Suprapubic skin (tissue), 4 donors: ENCODE measurements at regions not wholly inside any gene's neighbourhood (a gene's known extent, or its start where the extent isn't known, plus 50 kb on each side); places are given as distances from the start of the nearest gene placed in this dataset.

Source experiments
- DNase-seq, 2 donors: peaks; one replicate each; pipeline ENCODE4 v3.0.0-alpha.2; 2019; ENCODE audit warnings: low spot score in 2 of 2
- H3K27ac ChIP-seq: fragments of 200-600 bp; sonication (generic); one replicate; pipeline ENCODE4 v1.5.1; 2019
- H3K27me3 ChIP-seq: fragments of 200-600 bp; sonication (generic); one replicate; pipeline ENCODE4 v1.5.1; 2019
- H3K36me3 ChIP-seq: fragments of 200-600 bp; sonication (generic); one replicate; pipeline ENCODE4 v1.5.1; 2019
- H3K4me1 ChIP-seq: fragments of 200-600 bp; sonication (generic); one replicate; pipeline ENCODE4 v1.5.1; 2019
- H3K4me3 ChIP-seq: fragments of 200-600 bp; sonication (generic); one replicate; pipeline ENCODE4 v1.5.1; 2019; ENCODE audit warnings: mild to moderate bottlenecking
- H3K9me3 ChIP-seq: fragments of 200-600 bp; sonication (generic); one replicate; pipeline ENCODE4 v1.5.1; 2019
- EP300 ChIP-seq: sonication (generic); formaldehyde crosslinking; IDR thresholded peaks from one replicate; pipeline ENCODE4 v1.6.1; 2017; ENCODE audit warnings: antibody characterized with exemption
- POLR2A ChIP-seq, 2 donors: fragments of 450-650 bp; IDR thresholded peaks; one replicate each; pipeline ENCODE4 v1.6.1; 2017; ENCODE audit warnings: antibody characterized with exemption in 2 of 2, mild to moderate bottlenecking in 2 of 2, moderate library complexity in 2 of 2
- POLR2AphosphoS5 ChIP-seq, 3 donors: sonication (generic); formaldehyde crosslinking; IDR thresholded peaks; one replicate each; pipeline ENCODE4 v1.6.1; 2017; ENCODE audit warnings: antibody characterized with exemption in 3 of 3
- WGBS: methylation state at CpG from one replicate; pipeline ENCODE4 v1.1.5; 2018; 5-methylcytosine and 5-hydroxymethylcytosine counted together
- TF ChIP-seq, protein P1 (sequence below), 2 donors: fragments of 200-600 bp in 1 of 2; fragments of 450-650 bp in 1 of 2; sonication (generic) in 1 of 2; IDR thresholded peaks; one replicate each; pipeline ENCODE4 v1.5.1; 2016 to 2019; ENCODE audit warnings: antibody characterized with exemption in 2 of 2, mild to moderate bottlenecking in 1 of 2, moderate library complexity in 1 of 2

DNA sequence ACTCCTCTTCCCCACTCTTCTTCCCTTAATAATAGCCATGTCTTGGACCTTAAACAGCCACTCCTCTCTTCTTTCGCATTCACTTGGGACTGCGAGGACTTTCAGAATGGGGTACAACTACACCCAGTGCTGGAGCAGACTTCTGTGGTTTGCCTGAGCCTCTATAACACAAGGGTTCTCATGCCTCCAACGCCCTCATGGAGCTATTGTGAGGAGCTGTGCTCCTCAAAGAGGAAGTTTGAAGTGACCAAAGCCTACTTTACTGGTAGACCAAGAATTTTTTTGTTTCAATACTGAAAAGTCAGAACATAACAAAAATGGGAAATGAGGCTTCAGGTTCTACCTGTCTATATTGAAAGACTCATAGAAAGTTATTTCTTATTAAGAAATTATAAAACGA, 316.4 kb downstream of the PIK3R1 start:
- 92% methylated on average over 4 of the region's 4 CpGs for WGBS
- Histone ChIP-seq H3K9me3 (no peaks in the 10 kb centered on the region), H3K4me1 (peaks cover 32% of the 10 kb centered on the region), H3K4me3 (no peak overlapping the region), H3K27ac (no peak overlapping the region), H3K36me3 (no peaks in the 10 kb centered on the region), H3K27me3 (no peaks in the 10 kb centered on the region)
- TF ChIP-seq POLR2A (IDR thresholded peaks at IDR 0.05), result no peak
- TF ChIP-seq, protein P1, sequence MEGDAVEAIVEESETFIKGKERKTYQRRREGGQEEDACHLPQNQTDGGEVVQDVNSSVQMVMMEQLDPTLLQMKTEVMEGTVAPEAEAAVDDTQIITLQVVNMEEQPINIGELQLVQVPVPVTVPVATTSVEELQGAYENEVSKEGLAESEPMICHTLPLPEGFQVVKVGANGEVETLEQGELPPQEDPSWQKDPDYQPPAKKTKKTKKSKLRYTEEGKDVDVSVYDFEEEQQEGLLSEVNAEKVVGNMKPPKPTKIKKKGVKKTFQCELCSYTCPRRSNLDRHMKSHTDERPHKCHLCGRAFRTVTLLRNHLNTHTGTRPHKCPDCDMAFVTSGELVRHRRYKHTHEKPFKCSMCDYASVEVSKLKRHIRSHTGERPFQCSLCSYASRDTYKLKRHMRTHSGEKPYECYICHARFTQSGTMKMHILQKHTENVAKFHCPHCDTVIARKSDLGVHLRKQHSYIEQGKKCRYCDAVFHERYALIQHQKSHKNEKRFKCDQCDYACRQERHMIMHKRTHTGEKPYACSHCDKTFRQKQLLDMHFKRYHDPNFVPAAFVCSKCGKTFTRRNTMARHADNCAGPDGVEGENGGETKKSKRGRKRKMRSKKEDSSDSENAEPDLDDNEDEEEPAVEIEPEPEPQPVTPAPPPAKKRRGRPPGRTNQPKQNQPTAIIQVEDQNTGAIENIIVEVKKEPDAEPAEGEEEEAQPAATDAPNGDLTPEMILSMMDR (IDR thresholded peaks at IDR 0.05), result no peak
- no peak for DNase-seq

GRCh38 chr5:68533051-68533450, 317.5 kb downstream of the PIK3R1 start:
- peak overlapping the region; percentile 38 for H3K27ac ChIP-seq
- H3K4me1 ChIP-seq, result peaks cover 32% of the 10 kb centered on the region
- no peaks in the 10 kb centered on the region for H3K9me3 ChIP-seq
- no peak overlapping the region for H3K4me3 ChIP-seq
- no peak for DNase-seq
- TF ChIP-seq POLR2AphosphoS5 (IDR thresholded peaks at IDR 0.05) (no peak), EP300 (no peak), POLR2A (IDR thresholded peaks at IDR 0.05) (no peak)
- TF ChIP-seq, protein P1 (IDR thresholded peaks at IDR 0.05), result no peak
- no peaks in the 10 kb centered on the region for H3K27me3 ChIP-seq
- no peaks in the 10 kb centered on the region for H3K36me3 ChIP-seq
- WGBS, result 47% methylated on average over 2 of the region's 2 CpGs

DNA sequence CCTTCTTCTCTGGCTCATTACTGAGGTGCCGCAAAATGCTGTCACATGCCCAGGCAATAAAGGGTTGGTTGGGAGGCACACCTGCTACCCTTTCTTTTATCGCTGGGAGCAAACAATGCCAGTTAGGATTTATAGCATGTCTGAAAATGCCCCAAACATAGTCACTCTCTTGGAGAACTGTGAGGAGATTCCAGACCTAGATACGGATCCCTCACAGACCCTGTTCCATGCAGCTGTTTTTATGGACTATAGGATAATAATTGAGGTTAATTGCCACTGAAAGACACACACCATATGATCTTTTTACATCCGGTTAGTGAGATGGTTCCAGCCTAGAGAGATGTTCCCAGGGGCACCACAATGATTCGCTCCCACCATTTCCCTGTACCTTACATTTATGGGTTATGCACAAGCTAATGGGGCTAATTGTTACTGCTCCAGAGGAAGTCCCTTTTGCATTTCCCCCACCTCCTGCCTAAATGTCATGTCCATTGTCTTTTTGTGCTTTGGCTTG, 318.1 kb downstream of the PIK3R1 start:
- TF ChIP-seq POLR2AphosphoS5 (IDR thresholded peaks at IDR 0.05), result no peak
- no peak for TF ChIP-seq EP300
- TF ChIP-seq POLR2A (IDR thresholded peaks at IDR 0.05), result no peak
- TF ChIP-seq, protein P1 (IDR thresholded peaks at IDR 0.05), result no peak
- H3K4me3 ChIP-seq, result no peak overlapping the region
- 30% methylated on average over 5 of the region's 5 CpGs for WGBS
- H3K27ac ChIP-seq, result peak overlapping the region; percentile 38
- no peak for DNase-seq
- H3K36me3 ChIP-seq, result no peaks in the 10 kb centered on the region
- H3K27me3 ChIP-seq, result no peaks in the 10 kb centered on the region
- H3K9me3 ChIP-seq, result no peaks in the 10 kb centered on the region
- H3K4me1 ChIP-seq, result peaks cover 32% of the 10 kb centered on the region

DNA sequence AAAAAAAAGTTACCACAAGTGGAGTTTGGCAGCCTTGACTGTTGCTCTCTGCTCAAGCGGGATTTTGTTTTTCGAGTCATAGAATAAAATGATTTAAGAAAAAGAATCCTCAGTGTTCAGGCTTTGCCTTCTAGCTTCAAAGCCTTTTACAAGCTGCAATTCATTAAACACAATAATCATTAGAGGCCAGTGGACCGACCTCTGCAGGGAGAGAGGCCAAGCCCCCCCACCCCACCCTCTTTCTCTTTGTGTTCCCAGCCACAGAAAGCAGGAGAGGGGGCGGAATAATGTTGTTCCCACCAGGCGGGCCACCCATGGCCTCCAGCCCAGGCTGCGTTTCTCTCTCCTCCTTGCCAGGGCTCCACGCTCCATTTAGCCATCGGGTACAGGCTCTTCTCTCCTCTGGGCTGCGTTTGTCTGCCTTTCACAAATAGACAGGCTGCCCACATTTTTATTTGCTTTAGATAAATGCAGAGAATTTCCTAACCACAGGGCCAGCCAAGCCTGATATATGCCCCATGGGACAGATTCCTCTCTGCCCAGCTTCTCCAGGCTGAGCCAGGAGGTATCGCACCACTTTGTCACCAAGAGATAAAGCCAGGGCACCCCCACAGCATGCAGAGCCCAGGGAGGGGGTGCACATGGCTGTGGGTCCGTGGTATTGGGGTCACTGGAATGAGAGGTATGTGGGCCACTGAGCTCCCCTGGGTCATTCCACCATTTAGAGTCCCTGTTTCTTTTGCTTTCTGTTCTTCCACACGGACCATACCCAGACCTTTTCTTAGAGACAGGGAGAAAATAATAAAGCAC, 318.8 kb downstream of the PIK3R1 start:
- DNase-seq, result no peak
- H3K4me1 ChIP-seq, result peaks cover 32% of the 10 kb centered on the region
- 44% methylated on average over 12 of the region's 12 CpGs for WGBS
- H3K9me3 ChIP-seq, result no peaks in the 10 kb centered on the region
- peak overlapping the region; percentile 38 for H3K27ac ChIP-seq
- TF ChIP-seq POLR2AphosphoS5 (IDR thresholded peaks at IDR 0.05), result no peak
- TF ChIP-seq POLR2A (IDR thresholded peaks at IDR 0.05), result no peak
- TF ChIP-seq EP300, result no peak
- TF ChIP-seq, protein P1 (IDR thresholded peaks at IDR 0.05), result no peak
- no peaks in the 10 kb centered on the region for H3K27me3 ChIP-seq
- peak overlapping the region; percentile 11 for H3K4me3 ChIP-seq
- H3K36me3 ChIP-seq, result no peaks in the 10 kb centered on the region

DNA sequence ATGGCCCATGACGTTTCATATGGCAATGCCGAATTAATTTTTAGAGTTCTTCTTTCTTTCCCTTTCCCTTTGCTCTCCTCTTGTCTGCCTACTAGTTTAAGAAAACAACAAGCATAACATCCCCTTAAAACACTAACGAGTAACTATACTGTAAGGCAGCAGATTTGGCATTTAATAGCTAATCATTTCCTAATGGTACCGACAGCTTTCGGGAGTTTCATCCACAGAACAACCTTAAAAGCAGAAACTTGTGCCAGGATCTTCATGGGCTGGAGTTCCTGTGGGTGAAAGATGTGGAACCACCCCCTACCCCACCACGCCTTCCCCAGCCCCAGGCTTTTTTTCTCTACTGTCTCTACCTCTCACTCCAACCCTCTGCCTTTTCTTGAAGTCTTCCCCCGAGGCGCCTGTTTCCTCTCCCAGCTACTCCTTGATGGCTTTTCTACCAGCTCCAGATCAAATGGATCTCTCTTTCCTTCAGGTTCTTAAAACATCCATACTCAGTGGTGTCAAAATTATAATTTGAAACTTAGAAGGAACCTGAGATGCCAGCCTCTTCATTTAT, 319.5 kb downstream of the PIK3R1 start:
- Histone ChIP-seq H3K36me3 (no peaks in the 10 kb centered on the region), H3K27me3 (no peaks in the 10 kb centered on the region), H3K4me3 (no peak overlapping the region), H3K27ac (peak overlapping the region; percentile 38), H3K9me3 (no peaks in the 10 kb centered on the region), H3K4me1 (peaks cover 30% of the 10 kb centered on the region)
- no peak for DNase-seq
- TF ChIP-seq, protein P1 (IDR thresholded peaks at IDR 0.05), result no peak
- no peak for TF ChIP-seq POLR2AphosphoS5 (IDR thresholded peaks at IDR 0.05)
- TF ChIP-seq POLR2A (IDR thresholded peaks at IDR 0.05), result no peak
- TF ChIP-seq EP300, result no peak
- 64% methylated on average over 8 of the region's 8 CpGs for WGBS
